WTC11 (cell line): ENCODE measurements at regions not wholly inside any gene's neighbourhood (a gene's known extent, or its start where the extent isn't known, plus 50 kb on each side); places are given as distances from the start of the nearest gene placed in this dataset.

Experiments used
- ATF1 ChIP-seq: sonication (generic); formaldehyde crosslinking; IDR thresholded peaks from 2 replicates; pipeline ENCODE4 v1.8.1; 2023; ENCODE audit warnings: mild to moderate bottlenecking, moderate library complexity, missing genetic modification reagents
- CTCF ChIP-seq: fragments of 200-600 bp; IDR thresholded peaks from 2 replicates; pipeline ENCODE4 v1.8.0; 2022; ENCODE audit warnings: antibody characterized with exemption
- TF ChIP-seq, protein P1 (sequence below): sonication (generic); formaldehyde crosslinking; IDR thresholded peaks from 2 replicates; pipeline ENCODE4 v1.8.1; 2023; ENCODE audit warnings: mild to moderate bottlenecking, moderate library complexity, missing genetic modification reagents

DNA sequence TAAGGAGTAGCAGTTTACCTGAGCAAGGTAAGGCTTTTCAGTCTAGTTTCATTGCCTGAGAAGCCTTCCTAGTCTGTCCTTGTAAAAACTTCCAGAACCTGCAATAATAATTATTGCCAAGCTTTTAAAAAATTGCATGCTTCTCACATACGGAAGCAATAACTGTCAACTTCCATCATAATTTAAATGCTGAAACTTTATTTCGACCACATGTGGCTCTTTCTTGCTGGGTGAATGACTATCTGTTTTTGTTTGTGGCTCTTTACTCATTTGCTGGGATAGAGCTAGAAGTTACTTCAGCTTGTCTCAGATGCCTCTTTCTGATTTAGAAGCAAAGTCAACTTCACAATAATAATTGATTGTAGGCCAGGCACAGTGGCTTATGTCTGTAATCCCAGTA is 95.9 kb upstream of the COL21A1 start:
- TF ChIP-seq, protein P1, sequence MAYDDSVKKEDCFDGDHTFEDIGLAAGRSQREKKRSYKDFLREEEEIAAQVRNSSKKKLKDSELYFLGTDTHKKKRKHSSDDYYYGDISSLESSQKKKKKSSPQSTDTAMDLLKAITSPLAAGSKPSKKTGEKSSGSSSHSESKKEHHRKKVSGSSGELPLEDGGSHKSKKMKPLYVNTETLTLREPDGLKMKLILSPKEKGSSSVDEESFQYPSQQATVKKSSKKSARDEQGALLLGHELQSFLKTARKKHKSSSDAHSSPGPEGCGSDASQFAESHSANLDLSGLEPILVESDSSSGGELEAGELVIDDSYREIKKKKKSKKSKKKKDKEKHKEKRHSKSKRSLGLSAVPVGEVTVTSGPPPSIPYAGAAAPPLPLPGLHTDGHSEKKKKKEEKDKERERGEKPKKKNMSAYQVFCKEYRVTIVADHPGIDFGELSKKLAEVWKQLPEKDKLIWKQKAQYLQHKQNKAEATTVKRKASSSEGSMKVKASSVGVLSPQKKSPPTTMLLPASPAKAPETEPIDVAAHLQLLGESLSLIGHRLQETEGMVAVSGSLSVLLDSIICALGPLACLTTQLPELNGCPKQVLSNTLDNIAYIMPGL (CRISPR knock-in tag): no peak
- TF ChIP-seq CTCF (no peak), ATF1 (CRISPR knock-in tag) (no peak)
